KG1 (cell line): ENCODE measurements at regions not wholly inside any gene's neighbourhood (a gene's known extent, or its start where the extent isn't known, plus 50 kb on each side); places are given as distances from the start of the nearest gene placed in this dataset.

Source experiments
- DNase-seq: peaks from one replicate; lab custom pipeline; 2025; lab: John Stamatoyannopoulos, UW

DNA sequence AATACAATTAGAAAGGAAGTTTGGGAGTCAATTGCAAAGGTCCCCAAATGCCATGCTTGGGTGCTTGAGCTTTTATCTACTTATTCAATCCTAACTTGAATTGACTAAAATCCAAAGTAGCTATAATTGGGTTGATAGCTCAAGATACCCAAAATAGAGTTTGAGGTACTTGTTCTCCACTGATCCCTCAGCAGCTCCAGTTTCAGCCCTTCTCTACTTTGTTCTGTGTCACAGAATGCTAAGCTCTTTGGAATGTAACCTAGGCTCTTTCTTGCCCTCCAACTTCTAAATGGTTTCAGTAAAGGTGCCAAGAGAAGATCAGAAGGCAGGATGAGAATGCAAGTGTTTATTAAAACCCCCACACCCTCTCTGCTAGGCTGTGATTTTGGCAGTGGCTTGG, 251.4 kb upstream of the CLEC14A start:
- no peak for DNase-seq

GRCh38 chr14:38505973-38506249, 250.0 kb upstream of the CLEC14A start:
- no peak for DNase-seq

GRCh38 chr14:38505221-38505972, 249.5 kb upstream of the CLEC14A start:
- DNase-seq = no peak

DNA sequence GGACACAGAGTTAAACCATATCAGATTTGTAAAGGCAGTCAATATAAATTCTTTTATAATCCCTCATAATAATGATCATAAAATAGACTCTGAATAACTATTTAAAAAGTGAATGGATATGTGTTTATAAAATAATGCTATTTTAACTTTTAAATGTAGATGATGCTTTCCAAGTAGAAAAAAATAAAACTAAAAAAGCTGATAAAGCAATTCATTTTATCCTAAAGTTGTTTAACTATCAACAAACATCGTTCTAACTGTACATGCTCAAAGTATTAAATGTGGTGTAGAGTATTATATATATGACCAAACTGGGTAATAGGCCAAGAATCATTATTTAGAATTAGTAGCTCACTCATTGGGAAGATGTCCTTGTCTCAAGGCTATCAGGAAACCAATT, 248.3 kb upstream of the CLEC14A start:
- no peak for DNase-seq

DNA sequence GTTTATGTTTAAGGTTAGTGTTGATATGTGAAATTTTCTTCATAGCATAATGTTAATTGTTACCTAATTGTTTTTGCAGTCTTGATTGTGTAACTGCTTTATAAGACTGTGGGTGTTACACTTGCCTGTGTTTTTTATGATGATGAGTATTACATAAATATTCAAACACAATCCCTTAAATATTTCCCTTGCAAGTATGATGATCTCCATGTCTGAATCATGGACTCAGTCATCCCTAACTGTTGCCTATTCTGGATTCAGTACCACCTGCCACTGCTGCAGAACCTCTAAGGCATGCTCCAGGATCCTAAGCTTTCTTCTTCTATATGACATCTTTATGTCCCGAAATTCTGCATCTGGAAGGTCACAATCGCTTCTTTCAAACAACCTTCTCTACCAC, 246.3 kb upstream of the CLEC14A start:
- no peak for DNase-seq

- DNase-seq = no peak
These were observed 244.2 kb upstream of the CLEC14A start for GRCh38 chr14:38500125-38500524.

GRCh38 chr14:38496092-38496491, 240.2 kb upstream of the CLEC14A start:
- no peak for DNase-seq

DNA sequence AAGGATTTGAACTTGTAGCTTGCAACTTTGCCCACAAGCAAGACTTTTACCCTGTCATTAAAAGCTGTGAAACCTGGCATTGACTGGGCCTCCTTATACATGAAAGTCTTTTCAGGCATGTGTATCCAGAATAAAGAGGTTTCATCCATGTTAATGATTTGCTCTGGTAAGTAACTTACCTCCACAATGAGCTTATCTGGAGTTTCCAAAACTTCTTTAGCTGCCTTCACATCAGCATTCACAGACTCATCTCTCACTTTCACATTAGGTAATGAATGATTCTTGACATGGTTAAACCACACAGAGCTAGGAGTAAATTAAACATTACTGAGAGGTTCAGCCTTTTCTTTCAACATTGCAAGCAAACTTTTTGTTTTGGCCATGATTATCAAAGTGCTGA, 234.4 kb upstream of the CLEC14A start:
- no peak for DNase-seq

DNA sequence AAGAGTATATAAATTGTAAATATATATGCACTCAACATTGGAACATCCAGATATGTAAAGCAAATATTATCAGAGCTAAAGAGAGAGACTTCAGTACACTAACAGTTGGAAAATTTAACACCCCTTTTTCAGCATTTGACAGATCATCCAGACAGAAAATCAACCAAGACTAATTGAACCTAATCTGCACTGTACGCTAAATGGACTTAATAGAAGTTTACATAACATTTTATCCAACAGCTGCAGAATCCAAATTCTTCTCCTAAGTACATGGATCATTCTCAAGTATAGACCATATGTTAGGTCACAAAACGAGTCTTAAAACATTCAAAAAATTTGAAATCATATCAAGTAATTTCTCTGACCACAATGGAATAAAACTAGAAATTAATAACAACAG, 229.1 kb upstream of the CLEC14A start:
- no peak for DNase-seq

GRCh38 chr14:38481952-38482678, 226.2 kb upstream of the CLEC14A start:
- DNase-seq = no peak

DNA sequence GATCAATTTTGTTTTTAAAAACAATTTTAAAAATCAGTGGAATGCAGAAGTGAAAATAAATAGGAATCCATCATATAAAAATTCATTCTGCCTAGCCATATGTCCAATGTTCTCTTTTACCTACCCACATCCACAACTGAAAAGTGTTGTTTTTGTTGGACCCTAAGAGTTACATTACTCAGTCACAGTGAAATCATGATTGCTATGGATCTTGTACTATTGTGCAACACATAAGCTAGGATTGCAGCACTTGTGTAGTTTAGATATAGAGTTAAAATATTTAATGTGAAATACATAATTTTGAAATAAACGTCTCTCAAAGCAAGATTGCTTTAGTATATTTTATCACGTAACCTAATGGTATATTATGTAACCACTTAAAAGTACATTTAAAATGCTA, 213.3 kb upstream of the CLEC14A start:
- DNase-seq = no peak

DNA sequence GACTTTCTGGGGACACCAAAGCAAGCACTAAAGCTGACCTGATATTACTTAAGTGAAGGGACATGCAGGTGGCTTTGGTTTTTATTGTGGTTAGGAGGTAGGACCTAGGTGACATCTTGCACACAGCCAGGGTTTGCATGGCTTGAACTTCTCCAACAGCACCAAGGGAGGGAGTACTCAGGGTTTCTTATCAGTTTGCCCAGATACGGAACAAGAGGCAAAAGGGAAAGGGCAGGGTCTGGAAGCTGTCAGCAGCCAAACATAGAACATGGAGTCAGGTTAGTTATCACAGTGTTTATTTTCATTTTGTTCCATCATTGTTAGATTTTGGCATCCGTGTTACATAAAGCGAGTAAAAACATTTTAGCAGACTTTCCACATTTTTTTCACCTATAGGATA, 186.3 kb upstream of the CLEC14A start:
- DNase-seq = no peak

GRCh38 chr14:38432186-38432585, 176.3 kb upstream of the CLEC14A start:
- no peak for DNase-seq

DNA sequence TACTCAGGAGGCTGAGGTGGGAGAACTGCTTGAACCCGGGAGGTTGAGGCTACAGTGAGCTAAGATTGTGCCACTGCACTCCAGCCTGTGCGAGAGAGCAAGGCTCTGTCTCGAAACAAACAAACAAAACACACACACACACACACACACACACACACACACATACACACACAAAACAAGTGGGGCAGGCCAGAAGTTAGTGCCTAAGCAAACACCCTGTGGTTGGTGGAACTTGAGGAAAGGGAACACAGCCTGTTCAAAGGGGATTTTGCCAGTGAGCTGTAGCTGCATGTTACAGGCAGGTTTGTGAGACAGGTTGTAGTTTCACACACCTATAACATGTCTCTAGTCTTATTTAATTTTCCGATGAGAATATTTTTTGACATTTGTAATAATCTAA, 175.3 kb upstream of the CLEC14A start:
- DNase-seq = no peak

DNA sequence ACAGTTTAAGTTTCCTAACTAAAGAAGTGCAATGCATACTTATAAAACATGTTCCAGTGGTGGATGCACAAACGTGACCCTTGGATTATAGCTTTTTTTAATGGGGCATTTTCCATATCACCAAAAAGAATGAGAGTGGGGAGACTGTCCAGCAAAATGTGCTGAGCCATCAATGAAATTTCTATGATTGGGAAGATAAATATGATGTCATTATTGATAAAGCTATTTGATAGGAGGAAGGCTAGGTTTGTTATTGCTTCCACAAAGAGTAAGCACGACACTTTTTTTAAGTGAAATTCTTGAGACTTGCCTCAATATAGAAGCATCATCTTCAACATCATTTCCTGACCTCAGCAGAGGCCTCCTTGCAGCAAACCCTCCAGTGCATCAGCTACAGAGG, 174.6 kb upstream of the CLEC14A start:
- no peak for DNase-seq

DNA sequence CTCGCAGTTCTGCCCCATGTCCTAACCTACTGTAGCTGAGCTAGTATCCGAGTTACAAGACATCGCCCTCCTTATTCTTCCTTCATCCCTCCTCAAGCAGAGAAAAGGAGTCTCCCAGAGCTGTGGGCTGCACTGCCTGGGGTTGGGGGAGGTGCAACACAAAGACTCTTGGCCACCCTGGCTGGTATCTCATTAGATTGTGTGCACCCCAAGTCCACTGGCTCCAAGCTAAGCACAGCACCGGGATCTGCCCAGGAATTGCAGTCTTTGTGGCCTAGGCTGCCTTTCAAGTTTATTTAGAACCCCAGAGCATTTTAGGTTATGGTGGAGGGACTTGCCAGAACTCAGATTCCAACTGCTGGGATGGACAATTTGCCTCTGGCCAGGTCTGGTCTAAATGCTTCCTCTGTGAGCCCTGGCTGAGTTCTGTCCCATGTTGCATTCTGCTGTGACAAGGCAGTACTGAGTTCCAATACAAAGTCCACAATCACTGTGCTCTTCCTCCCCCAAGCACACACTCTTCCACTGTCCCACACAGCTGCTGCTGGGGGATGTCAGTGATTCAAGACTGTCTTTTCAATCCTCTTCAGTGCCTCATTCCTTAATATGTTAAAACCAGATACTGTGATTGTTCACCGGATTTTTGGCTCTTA, 169.6 kb upstream of the CLEC14A start:
- DNase-seq = no peak

GRCh38 chr14:38420048-38420447, 164.2 kb upstream of the CLEC14A start:
- no peak for DNase-seq

GRCh38 chr14:38419579-38419978, 163.7 kb upstream of the CLEC14A start:
- DNase-seq = no peak

GRCh38 chr14:38412654-38413053, 156.8 kb upstream of the CLEC14A start:
- no peak for DNase-seq

GRCh38 chr14:38410442-38410841, 154.5 kb upstream of the CLEC14A start:
- no peak for DNase-seq

DNA sequence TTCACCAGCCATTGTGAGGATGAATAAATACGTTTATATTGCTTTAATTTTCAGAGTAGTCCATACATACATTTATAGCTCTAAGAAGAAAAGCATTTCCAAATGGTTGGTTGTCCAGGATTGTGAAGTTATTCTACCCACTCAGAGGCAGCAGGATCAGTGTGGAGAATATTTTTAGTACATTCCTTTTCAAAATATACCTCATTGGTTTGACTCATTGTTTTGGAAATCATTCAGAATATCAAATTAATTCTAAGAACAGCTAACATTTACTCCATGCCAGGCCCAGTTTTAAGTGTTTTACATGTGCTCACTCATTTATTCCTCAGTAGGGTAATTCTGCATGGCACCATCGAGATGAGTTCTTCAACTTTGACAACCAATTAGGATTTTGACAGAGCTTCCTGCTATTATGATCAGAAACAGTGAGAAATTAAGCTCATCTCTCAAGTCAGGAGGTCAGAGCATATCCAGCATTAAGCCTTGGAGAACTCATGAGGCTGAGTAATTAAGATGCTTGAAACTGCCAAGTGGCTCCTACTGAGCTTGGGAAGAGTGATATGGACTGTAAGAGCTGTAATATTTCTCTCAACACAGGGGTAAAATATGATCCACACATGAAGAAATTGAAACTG, 153.3 kb upstream of the CLEC14A start:
- no peak for DNase-seq

DNA sequence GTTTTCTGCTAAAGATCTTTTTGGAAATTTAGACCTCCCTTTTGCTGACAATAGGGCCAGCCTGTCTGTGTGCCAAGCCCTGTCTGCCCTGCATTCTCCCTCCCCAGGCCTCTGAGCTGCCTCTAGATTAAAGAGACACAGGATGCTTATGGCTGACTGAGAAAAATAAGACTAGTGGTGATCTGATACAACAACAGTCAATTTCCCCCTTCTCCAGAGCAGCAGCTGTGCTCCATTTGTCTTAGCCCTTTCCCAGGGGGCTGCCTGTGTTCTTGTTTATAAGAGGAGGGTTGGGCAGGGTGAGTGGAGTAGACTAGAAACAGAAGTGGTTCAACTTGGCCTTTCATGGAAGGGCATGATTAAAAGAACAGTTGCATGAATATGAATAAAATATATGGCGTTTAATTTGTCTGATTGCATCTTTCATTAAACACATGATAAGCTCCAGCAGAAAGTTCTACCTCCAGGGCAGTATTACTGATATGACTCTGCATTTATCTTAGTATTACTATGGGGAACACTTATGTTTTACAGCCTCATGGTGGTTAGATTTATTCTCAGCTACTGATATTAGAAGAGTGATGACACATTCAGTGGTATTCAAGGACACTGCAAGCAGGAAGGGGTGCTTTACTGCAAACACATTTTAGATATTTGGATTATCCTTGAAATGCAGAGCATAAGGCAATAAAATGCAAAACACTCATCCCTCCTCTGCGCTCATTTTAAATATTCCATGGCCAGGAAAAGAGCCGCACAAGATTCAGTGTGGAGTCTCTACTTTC, 150.2 kb upstream of the CLEC14A start:
- no peak for DNase-seq
